Mesendoderm (in vitro differentiated cells): ENCODE measurements at regions not wholly inside any gene's neighbourhood (a gene's known extent, or its start where the extent isn't known, plus 50 kb on each side); places are given as distances from the start of the nearest gene placed in this dataset.
A peak's percentile ranks its signal among the peaks of the same experiment; 100 is the strongest.

ENCODE experiments used
- DNase-seq: peaks from one replicate; pipeline ENCODE4 v3.0.0; 2013
- H2AK5ac ChIP-seq: 2 replicates; pipeline ENCODE4 v1.6.1; 2013; ENCODE audit warnings: low read length, inconsistent platforms
- H2BK120ac ChIP-seq: 2 replicates; pipeline ENCODE4 v1.6.1; 2013; ENCODE audit warnings: low read depth, mild to moderate bottlenecking, low read length, moderate library complexity, mixed read lengths
- H2BK15ac ChIP-seq: replicated peaks from 2 replicates; pipeline ENCODE4 v1.6.1; 2013; ENCODE audit warnings: low read depth, mild to moderate bottlenecking, moderate library complexity
- H2BK5ac ChIP-seq: 2 replicates; pipeline ENCODE4 v1.6.1; 2013; ENCODE audit warnings: low read length, inconsistent platforms
- H3K18ac ChIP-seq: 2 replicates; pipeline ENCODE4 v1.6.1; 2013; ENCODE audit warnings: mild to moderate bottlenecking, low read length, mixed read lengths
- H3K23ac ChIP-seq: one replicate; pipeline ENCODE4 v1.6.1; 2013; ENCODE audit warnings: low read length
- H3K27ac ChIP-seq: 2 replicates; pipeline ENCODE4 v1.5.1; 2013; ENCODE audit warnings: low read depth, mild to moderate bottlenecking, inconsistent platforms, low read length, moderate library complexity
- H3K27me3 ChIP-seq: 2 replicates; pipeline ENCODE4 v1.6.1; 2013; ENCODE audit warnings: low read length, control low read depth, mild to moderate bottlenecking, inconsistent platforms; ENCODE audit not compliant: insufficient read depth, poor library complexity
- H3K36me3 ChIP-seq: 2 replicates; pipeline ENCODE4 v1.6.1; 2013; ENCODE audit warnings: low read length, inconsistent platforms; ENCODE audit not compliant: control insufficient read depth, insufficient read depth
- H3K4ac ChIP-seq: one replicate; pipeline ENCODE4 v1.6.1; 2013; ENCODE audit warnings: low read depth, mild to moderate bottlenecking, low read length, moderate library complexity
- H3K4me1 ChIP-seq: 2 replicates; pipeline ENCODE4 v1.6.1; 2013; ENCODE audit warnings: low read depth, low read length, inconsistent platforms; ENCODE audit not compliant: control insufficient read depth
- H3K4me2 ChIP-seq: 2 replicates; pipeline ENCODE4 v1.6.1; 2013; ENCODE audit warnings: low read length
- H3K4me3 ChIP-seq: 2 replicates; pipeline ENCODE4 v1.5.1; 2013; ENCODE audit warnings: mild to moderate bottlenecking, low read length
- H3K56ac ChIP-seq: one replicate; pipeline ENCODE4 v1.6.1; 2013; ENCODE audit warnings: low read length
- H3K79me1 ChIP-seq: 2 replicates; pipeline ENCODE4 v1.6.1; 2013; ENCODE audit warnings: low read length, inconsistent platforms
- H3K79me2 ChIP-seq: 2 replicates; pipeline ENCODE4 v1.6.1; 2013; ENCODE audit warnings: mild to moderate bottlenecking, low read length; ENCODE audit not compliant: control insufficient read depth, insufficient read depth
- H3K9ac ChIP-seq: 2 replicates; pipeline ENCODE4 v1.6.1; 2013; ENCODE audit warnings: low read length, inconsistent platforms
- H4K5ac ChIP-seq: one replicate; pipeline ENCODE4 v1.6.1; 2013; ENCODE audit warnings: low read length
- H4K8ac ChIP-seq: one replicate; pipeline ENCODE4 v1.6.1; 2013; ENCODE audit warnings: low read depth, mild to moderate bottlenecking, control low read depth, low read length, moderate library complexity
- WGBS: extraction: QIAGEN DNeasy Blood & Tissue Kit; methylation state at CpG from one replicate; pipeline ENCODE4 v1.1.7; 2013; ENCODE audit warnings: low lambda C conversion rate, missing lambda C conversion rate; ENCODE audit not compliant: insufficient coverage; ENCODE audit errors: extremely low coverage; 5-methylcytosine and 5-hydroxymethylcytosine counted together

- H3K27ac ChIP-seq: no peak overlapping the region
- H3K23ac ChIP-seq: no peak overlapping the region
- no peak overlapping the region for H3K4me2 ChIP-seq
- H4K5ac ChIP-seq: no peak overlapping the region
- no peak overlapping the region for H3K18ac ChIP-seq
- H3K9ac ChIP-seq: no peak overlapping the region
- H2BK120ac ChIP-seq: no peak overlapping the region
- no peak overlapping the region for H2BK5ac ChIP-seq
- no peak overlapping the region for H4K8ac ChIP-seq
- no CpG with 5 or more reads among the region's 2 CpGs for WGBS
- H3K56ac ChIP-seq: no peak overlapping the region
- DNase-seq: peak; percentile 40
- H3K4me1 ChIP-seq: peaks cover 2% of the 10 kb centered on the region
- no peak overlapping the region for H3K4me3 ChIP-seq
- H3K79me1 ChIP-seq: no peaks in the 10 kb centered on the region
- H3K4ac ChIP-seq: no peak overlapping the region
- no peaks in the 10 kb centered on the region for H3K79me2 ChIP-seq
- no peaks in the 10 kb centered on the region for H3K36me3 ChIP-seq
- no peak overlapping the region for H2BK15ac ChIP-seq
- no peaks in the 10 kb centered on the region for H3K27me3 ChIP-seq
- H2AK5ac ChIP-seq: no peak overlapping the region
These were observed 162.9 kb downstream of the PLPP3 start for GRCh38 chr1:56416495-56416894.

- Histone ChIP-seq H2AK5ac (no peak overlapping the region), H3K27ac (no peak overlapping the region), H3K4me1 (peaks cover 2% of the 10 kb centered on the region), H4K5ac (no peak overlapping the region), H3K23ac (no peak overlapping the region), H2BK120ac (no peak overlapping the region), H3K79me2 (no peaks in the 10 kb centered on the region), H3K79me1 (no peaks in the 10 kb centered on the region), H3K27me3 (no peaks in the 10 kb centered on the region), H4K8ac (no peak overlapping the region), H3K56ac (no peak overlapping the region), H2BK15ac (no peak overlapping the region), H3K4me2 (no peak overlapping the region), H3K36me3 (no peaks in the 10 kb centered on the region), H3K4me3 (no peak overlapping the region), H3K9ac (no peak overlapping the region), H2BK5ac (no peak overlapping the region), H3K18ac (no peak overlapping the region), H3K4ac (no peak overlapping the region)
- no peak for DNase-seq
- no CpG with 5 or more reads among the region's 4 CpGs for WGBS
These were observed 163.6 kb downstream of the PLPP3 start for GRCh38 chr1:56415720-56416119.

GRCh38 chr1:56415258-56415657 is 164.1 kb downstream of the PLPP3 start:
- H2BK120ac ChIP-seq: no peak overlapping the region
- no peak overlapping the region for H2AK5ac ChIP-seq
- no peak overlapping the region for H4K8ac ChIP-seq
- DNase-seq: no peak
- no peak overlapping the region for H3K4ac ChIP-seq
- H3K79me1 ChIP-seq: no peaks in the 10 kb centered on the region
- WGBS: no CpG with 5 or more reads among the region's 3 CpGs
- no peak overlapping the region for H3K4me3 ChIP-seq
- no peak overlapping the region for H3K9ac ChIP-seq
- no peaks in the 10 kb centered on the region for H3K27me3 ChIP-seq
- no peak overlapping the region for H4K5ac ChIP-seq
- H2BK15ac ChIP-seq: no peak overlapping the region
- H3K4me2 ChIP-seq: no peak overlapping the region
- H3K27ac ChIP-seq: no peak overlapping the region
- no peak overlapping the region for H2BK5ac ChIP-seq
- H3K56ac ChIP-seq: no peak overlapping the region
- H3K36me3 ChIP-seq: no peaks in the 10 kb centered on the region
- no peak overlapping the region for H3K23ac ChIP-seq
- peaks cover 2% of the 10 kb centered on the region for H3K4me1 ChIP-seq
- no peaks in the 10 kb centered on the region for H3K79me2 ChIP-seq
- no peak overlapping the region for H3K18ac ChIP-seq

GRCh38 chr1:56414728-56415224 is 164.6 kb downstream of the PLPP3 start:
- no peak for DNase-seq

GRCh38 chr1:56413671-56414199 is 165.6 kb downstream of the PLPP3 start:
- H3K4me1 ChIP-seq: peaks cover 2% of the 10 kb centered on the region
- H3K56ac ChIP-seq: peak overlapping the region; percentile 26
- H3K23ac ChIP-seq: no peak overlapping the region
- no peak overlapping the region for H2BK15ac ChIP-seq
- DNase-seq: no peak
- no peak overlapping the region for H3K4me3 ChIP-seq
- no peak overlapping the region for H3K18ac ChIP-seq
- H3K36me3 ChIP-seq: no peaks in the 10 kb centered on the region
- H3K9ac ChIP-seq: no peak overlapping the region
- H3K27me3 ChIP-seq: no peaks in the 10 kb centered on the region
- H4K8ac ChIP-seq: no peak overlapping the region
- no peaks in the 10 kb centered on the region for H3K79me2 ChIP-seq
- no peak overlapping the region for H4K5ac ChIP-seq
- no peak overlapping the region for H3K4ac ChIP-seq
- no peak overlapping the region for H3K27ac ChIP-seq
- H2BK120ac ChIP-seq: no peak overlapping the region
- no peaks in the 10 kb centered on the region for H3K79me1 ChIP-seq
- no peak overlapping the region for H2BK5ac ChIP-seq
- no peak overlapping the region for H3K4me2 ChIP-seq
- WGBS: no CpG with 5 or more reads among the region's 7 CpGs
- peak overlapping the region; percentile 78 for H2AK5ac ChIP-seq

More at GRCh38 chr1:56414728-56415224, 164.6 kb downstream of the PLPP3 start:
- Histone ChIP-seq H3K4me1 (peaks cover 2% of the 10 kb centered on the region), H2BK15ac (no peak overlapping the region), H2BK120ac (no peak overlapping the region), H3K4me3 (no peak overlapping the region), H3K18ac (no peak overlapping the region), H4K5ac (no peak overlapping the region), H3K56ac (no peak overlapping the region), H3K79me1 (no peaks in the 10 kb centered on the region), H4K8ac (no peak overlapping the region), H2BK5ac (no peak overlapping the region), H3K27ac (no peak overlapping the region), H3K9ac (no peak overlapping the region), H3K36me3 (no peaks in the 10 kb centered on the region), H3K4ac (no peak overlapping the region), H2AK5ac (no peak overlapping the region), H3K4me2 (no peak overlapping the region), H3K79me2 (no peaks in the 10 kb centered on the region), H3K23ac (no peak overlapping the region), H3K27me3 (no peaks in the 10 kb centered on the region)
- no CpG with 5 or more reads among the region's 9 CpGs for WGBS
